K562 (cell line): ENCODE measurements at regions not wholly inside any gene's neighbourhood (a gene's known extent, or its start where the extent isn't known, plus 50 kb on each side); places are given as distances from the start of the nearest gene placed in this dataset.

Source experiments
- BRD4 ChIP-seq: fragments of 200-600 bp; sonication (generic); IDR thresholded peaks from 2 replicates; pipeline ENCODE4 v1.6.1; 2017; ENCODE audit warnings: inconsistent platforms
- HLTF ChIP-seq: fragments of 450-650 bp; IDR thresholded peaks from 2 replicates; pipeline ENCODE4 v1.6.1; 2016
- MCM3 ChIP-seq: fragments of 450-650 bp; IDR thresholded peaks from 2 replicates; pipeline ENCODE4 v1.6.1; 2016
- NR2F6 ChIP-seq: fragments of 450-650 bp; formaldehyde crosslinking; IDR thresholded peaks from 2 replicates; pipeline ENCODE4 v1.4.0; 2020; ENCODE audit warnings: mild to moderate bottlenecking
- SMARCB1 ChIP-seq: IDR thresholded peaks from 2 replicates; pipeline ENCODE4 v1.6.1; 2011; ENCODE audit warnings: improper control_type of control experiment, low read depth; ENCODE audit not compliant: insufficient read length
- ZNF764 ChIP-seq: fragments of 250-450 bp; sonication (Bioruptor Pico); IDR thresholded peaks from 2 replicates; pipeline ENCODE4 v1.4.0; 2020; ENCODE audit warnings: low read depth, mild to moderate bottlenecking, moderate library complexity
- TF ChIP-seq, protein P1 (sequence below), 2 experiments: fragments of 450-650 bp; IDR thresholded peaks; 2 replicates each; pipeline ENCODE4 v1.6.1; 2016; ENCODE audit warnings: mild to moderate bottlenecking in 2 of 2, borderline replicate concordance in 1 of 2, low read depth in 1 of 2, moderate library complexity in 1 of 2
- TF ChIP-seq, protein P2 (sequence below), 2 experiments: fragments of 450-650 bp in 1 of 2; IDR thresholded peaks; 2 replicates each; pipeline ENCODE4 v1.6.1; 2011 to 2017; ENCODE audit warnings: low read depth in 2 of 2, antibody characterized with exemption in 1 of 2, borderline replicate concordance in 1 of 2, low read length in 1 of 2, mild to moderate bottlenecking in 1 of 2, mixed read lengths in 1 of 2; ENCODE audit not compliant: control insufficient read depth in 1 of 2
- TF ChIP-seq, protein P3 (sequence below): sonication (generic); formaldehyde crosslinking; IDR thresholded peaks from 2 replicates; pipeline ENCODE4 v1.5.0; 2020; ENCODE audit warnings: missing genetic modification reagents
- TF ChIP-seq, protein P4 (sequence below): fragments of 250-450 bp; sonication (Bioruptor Pico); IDR thresholded peaks from 2 replicates; pipeline ENCODE4 v1.5.0; 2021

DNA sequence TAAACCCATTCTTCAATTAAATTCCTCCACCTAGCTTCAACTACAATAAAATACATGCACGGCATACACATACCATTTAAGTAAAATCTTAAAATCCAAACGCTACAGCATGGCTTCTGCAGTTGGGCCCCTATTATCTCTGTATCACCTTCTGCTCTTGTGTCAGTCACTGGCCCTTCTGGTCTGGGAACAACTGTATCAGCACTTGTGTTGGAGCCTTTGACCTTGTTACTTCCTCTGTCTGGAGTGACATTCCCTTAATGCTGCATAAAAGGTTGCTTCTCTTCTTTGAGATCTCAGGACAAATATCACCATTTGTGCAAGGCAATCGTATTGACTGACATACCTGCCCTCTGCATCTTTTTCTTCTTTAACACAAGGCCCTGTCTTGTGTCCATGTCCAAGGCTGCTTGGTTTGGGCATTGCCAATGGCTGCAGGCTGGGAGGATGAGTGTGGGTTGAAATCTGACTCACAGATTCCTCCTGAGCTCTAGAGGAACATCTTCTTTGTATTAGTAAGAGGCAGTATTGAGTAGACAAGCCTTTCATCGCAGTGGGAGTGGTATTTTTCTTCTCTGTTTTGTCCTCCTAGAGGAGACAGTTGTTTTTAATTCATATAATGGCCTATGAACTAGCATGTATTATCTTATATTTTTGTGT is 267.8 kb upstream of the TRIB2 start (continued):
- TF ChIP-seq BRD4 (no peak), NR2F6 (CRISPR knock-in tag) (no peak), MCM3 (no peak), SMARCB1 (no peak), ZNF764 (CRISPR knock-in tag) (no peak), HLTF (no peak; the same call in 1 of the 2 replicates)
- TF ChIP-seq, protein P1, sequence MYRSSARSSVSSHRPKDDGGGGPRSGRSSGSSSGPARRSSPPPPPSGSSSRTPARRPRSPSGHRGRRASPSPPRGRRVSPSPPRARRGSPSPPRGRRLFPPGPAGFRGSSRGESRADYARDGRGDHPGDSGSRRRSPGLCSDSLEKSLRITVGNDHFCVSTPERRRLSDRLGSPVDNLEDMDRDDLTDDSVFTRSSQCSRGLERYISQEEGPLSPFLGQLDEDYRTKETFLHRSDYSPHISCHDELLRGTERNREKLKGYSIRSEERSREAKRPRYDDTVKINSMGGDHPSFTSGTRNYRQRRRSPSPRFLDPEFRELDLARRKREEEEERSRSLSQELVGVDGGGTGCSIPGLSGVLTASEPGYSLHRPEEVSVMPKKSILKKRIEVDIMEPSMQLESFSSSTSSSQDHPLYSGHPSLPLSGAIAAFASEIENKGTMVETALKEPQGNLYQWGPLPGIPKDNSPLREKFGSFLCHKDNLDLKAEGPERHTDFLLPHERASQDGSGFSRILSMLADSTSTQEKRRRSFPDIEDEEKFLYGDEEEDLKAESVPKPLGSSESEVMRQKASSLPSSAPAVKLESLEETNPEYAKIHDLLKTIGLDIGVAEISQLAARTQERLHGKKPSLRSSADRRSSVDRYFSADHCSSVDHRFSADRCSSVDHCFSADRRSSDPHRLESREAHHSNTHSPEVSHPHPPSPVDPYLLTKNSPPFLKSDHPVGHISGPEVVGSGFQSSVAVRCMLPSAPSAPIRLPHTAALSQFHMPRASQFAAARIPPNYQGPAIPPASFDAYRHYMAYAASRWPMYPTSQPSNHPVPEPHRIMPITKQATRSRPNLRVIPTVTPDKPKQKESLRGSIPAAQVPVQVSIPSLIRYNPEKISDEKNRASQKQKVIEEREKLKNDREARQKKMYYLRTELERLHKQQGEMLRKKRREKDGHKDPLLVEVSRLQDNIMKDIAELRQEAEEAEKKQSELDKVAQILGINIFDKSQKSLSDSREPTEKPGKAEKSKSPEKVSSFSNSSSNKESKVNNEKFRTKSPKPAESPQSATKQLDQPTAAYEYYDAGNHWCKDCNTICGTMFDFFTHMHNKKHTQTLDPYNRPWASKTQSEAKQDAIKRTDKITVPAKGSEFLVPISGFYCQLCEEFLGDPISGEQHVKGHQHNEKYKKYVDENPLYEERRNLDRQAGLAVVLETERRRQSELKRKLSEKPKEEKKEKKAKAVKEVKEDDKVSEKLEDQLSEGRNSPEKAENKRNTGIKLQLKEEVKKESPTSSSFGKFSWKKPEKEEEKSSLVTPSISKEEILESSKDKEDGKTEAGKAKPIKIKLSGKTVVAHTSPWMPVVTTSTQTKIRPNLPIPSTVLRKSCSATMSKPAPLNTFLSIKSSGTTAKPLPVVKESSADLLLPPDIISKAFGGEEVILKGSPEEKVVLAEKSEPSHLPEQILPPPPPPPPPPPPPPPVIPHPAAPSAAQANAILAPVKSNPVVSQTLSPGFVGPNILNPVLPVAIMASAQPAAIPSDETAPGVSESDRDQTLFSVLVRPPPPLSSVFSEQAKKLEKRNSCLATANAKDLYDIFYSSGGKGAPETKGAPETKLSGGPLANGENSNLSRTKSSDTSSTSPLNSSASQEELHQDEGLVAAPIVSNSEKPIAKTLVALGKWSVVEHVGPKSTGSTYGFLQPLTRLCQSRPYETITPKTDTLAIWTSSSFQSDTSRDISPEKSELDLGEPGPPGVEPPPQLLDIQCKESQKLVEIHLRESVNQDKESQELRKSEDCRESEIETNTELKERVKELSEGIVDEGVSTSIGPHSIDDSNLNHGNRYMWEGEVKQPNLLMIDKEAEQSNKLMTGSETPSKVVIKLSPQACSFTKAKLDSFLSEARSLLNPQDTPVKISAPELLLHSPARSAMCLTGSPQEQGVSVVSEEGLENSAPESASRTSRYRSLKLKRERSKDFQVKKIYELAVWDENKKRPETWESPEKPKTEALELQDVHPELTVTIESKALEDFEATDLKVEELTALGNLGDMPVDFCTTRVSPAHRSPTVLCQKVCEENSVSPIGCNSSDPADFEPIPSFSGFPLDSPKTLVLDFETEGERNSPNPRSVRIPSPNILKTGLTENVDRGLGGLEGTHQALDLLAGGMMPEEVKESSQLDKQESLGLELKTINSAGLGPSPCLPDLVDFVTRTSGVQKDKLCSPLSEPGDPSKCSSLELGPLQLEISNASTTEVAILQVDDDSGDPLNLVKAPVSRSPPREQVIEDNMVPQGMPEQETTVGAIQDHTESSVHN (IDR thresholded peaks at IDR 0.05; ENCODE audit: borderline replicate concordance in 1 of 2, low read depth in 1 of 2): peak in 1 of 2 experiments; percentile 56; a peak in 2 of 4 replicates
- TF ChIP-seq, protein P2, sequence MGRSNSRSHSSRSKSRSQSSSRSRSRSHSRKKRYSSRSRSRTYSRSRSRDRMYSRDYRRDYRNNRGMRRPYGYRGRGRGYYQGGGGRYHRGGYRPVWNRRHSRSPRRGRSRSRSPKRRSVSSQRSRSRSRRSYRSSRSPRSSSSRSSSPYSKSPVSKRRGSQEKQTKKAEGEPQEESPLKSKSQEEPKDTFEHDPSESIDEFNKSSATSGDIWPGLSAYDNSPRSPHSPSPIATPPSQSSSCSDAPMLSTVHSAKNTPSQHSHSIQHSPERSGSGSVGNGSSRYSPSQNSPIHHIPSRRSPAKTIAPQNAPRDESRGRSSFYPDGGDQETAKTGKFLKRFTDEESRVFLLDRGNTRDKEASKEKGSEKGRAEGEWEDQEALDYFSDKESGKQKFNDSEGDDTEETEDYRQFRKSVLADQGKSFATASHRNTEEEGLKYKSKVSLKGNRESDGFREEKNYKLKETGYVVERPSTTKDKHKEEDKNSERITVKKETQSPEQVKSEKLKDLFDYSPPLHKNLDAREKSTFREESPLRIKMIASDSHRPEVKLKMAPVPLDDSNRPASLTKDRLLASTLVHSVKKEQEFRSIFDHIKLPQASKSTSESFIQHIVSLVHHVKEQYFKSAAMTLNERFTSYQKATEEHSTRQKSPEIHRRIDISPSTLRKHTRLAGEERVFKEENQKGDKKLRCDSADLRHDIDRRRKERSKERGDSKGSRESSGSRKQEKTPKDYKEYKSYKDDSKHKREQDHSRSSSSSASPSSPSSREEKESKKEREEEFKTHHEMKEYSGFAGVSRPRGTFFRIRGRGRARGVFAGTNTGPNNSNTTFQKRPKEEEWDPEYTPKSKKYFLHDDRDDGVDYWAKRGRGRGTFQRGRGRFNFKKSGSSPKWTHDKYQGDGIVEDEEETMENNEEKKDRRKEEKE (IDR thresholded peaks at IDR 0.05; ENCODE audit: borderline replicate concordance in 1 of 2, control insufficient read depth in 1 of 2, low read depth in 2 of 2, low read length in 1 of 2): no peak
- TF ChIP-seq, protein P3, sequence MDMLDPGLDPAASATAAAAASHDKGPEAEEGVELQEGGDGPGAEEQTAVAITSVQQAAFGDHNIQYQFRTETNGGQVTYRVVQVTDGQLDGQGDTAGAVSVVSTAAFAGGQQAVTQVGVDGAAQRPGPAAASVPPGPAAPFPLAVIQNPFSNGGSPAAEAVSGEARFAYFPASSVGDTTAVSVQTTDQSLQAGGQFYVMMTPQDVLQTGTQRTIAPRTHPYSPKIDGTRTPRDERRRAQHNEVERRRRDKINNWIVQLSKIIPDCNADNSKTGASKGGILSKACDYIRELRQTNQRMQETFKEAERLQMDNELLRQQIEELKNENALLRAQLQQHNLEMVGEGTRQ (CRISPR knock-in tag): no peak
- TF ChIP-seq, protein P4, sequence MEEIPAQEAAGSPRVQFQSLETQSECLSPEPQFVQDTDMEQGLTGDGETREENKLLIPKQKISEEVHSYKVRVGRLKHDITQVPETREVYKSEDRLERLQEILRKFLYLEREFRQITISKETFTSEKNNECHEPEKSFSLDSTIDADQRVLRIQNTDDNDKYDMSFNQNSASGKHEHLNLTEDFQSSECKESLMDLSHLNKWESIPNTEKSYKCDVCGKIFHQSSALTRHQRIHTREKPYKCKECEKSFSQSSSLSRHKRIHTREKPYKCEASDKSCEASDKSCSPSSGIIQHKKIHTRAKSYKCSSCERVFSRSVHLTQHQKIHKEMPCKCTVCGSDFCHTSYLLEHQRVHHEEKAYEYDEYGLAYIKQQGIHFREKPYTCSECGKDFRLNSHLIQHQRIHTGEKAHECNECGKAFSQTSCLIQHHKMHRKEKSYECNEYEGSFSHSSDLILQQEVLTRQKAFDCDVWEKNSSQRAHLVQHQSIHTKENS: no peak
